Endothelial cell (in vitro differentiated cells): ENCODE measurements at regions not wholly inside any gene's neighbourhood (a gene's known extent, or its start where the extent isn't known, plus 50 kb on each side); places are given as distances from the start of the nearest gene placed in this dataset.

Source experiments
- DNase-seq: peaks from one replicate; pipeline ENCODE4 v3.0.0; 2021; ENCODE audit warnings: low spot score
- H3K27ac Mint-ChIP-seq: one replicate; pipeline ENCODE4 v1.8.0; 2021; ENCODE audit warnings: mixed read lengths, inconsistent platforms; ENCODE audit not compliant: unreplicated experiment
- H3K27me3 Mint-ChIP-seq: one replicate; pipeline ENCODE4 v1.8.0; 2021; ENCODE audit warnings: mild to moderate bottlenecking, moderate library complexity, mixed read lengths, inconsistent platforms; ENCODE audit not compliant: unreplicated experiment
- H3K36me3 Mint-ChIP-seq: one replicate; pipeline ENCODE4 v1.8.0; 2021; ENCODE audit warnings: mild to moderate bottlenecking, low read depth, mixed read lengths, inconsistent platforms; ENCODE audit not compliant: unreplicated experiment
- H3K4me1 Mint-ChIP-seq: one replicate; pipeline ENCODE4 v1.8.0; 2021; ENCODE audit warnings: mild to moderate bottlenecking, mixed read lengths, inconsistent platforms; ENCODE audit not compliant: unreplicated experiment
- H3K4me3 Mint-ChIP-seq: one replicate; pipeline ENCODE4 v1.8.0; 2021; ENCODE audit warnings: mild to moderate bottlenecking, mixed read lengths, inconsistent platforms; ENCODE audit not compliant: unreplicated experiment
- H3K9me3 Mint-ChIP-seq: one replicate; pipeline ENCODE4 v1.8.0; 2021; ENCODE audit warnings: mixed read lengths, inconsistent platforms; ENCODE audit not compliant: unreplicated experiment
- TF ChIP-seq, protein P1 (sequence below): fragments of 200-600 bp; sonication (generic); IDR thresholded peaks from one replicate; pipeline ENCODE4 v1.5.0; 2021; ENCODE audit warnings: antibody characterized with exemption; ENCODE audit not compliant: unreplicated experiment

DNA sequence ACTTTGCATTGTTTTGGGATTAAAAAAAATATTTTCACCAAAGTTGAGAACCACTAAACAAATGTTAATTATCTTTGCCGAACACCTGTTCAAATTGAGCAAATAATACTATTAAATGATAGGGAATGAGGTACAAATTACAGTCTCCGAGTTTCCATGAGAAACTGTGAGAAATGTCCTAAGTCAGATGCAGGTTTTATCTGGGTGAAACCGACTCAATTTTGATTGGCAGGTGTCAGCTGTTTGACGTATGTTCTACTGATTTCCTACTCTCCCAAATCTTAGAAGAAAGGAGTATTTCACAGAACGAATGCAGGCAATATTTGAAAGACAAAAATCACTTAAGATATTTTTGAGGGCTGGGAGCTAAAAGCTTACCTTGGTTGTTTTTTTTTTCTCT is 622.0 kb upstream of the GOT2 start:
- no peaks in the 10 kb centered on the region for H3K27me3 Mint-ChIP-seq
- H3K36me3 Mint-ChIP-seq: no peaks in the 10 kb centered on the region
- H3K27ac Mint-ChIP-seq: no peak overlapping the region
- DNase-seq: no peak
- TF ChIP-seq, protein P1, sequence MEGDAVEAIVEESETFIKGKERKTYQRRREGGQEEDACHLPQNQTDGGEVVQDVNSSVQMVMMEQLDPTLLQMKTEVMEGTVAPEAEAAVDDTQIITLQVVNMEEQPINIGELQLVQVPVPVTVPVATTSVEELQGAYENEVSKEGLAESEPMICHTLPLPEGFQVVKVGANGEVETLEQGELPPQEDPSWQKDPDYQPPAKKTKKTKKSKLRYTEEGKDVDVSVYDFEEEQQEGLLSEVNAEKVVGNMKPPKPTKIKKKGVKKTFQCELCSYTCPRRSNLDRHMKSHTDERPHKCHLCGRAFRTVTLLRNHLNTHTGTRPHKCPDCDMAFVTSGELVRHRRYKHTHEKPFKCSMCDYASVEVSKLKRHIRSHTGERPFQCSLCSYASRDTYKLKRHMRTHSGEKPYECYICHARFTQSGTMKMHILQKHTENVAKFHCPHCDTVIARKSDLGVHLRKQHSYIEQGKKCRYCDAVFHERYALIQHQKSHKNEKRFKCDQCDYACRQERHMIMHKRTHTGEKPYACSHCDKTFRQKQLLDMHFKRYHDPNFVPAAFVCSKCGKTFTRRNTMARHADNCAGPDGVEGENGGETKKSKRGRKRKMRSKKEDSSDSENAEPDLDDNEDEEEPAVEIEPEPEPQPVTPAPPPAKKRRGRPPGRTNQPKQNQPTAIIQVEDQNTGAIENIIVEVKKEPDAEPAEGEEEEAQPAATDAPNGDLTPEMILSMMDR: no peak
- H3K4me3 Mint-ChIP-seq: no peak overlapping the region
- H3K4me1 Mint-ChIP-seq: peaks cover 7% of the 10 kb centered on the region
- H3K9me3 Mint-ChIP-seq: no peaks in the 10 kb centered on the region

DNA sequence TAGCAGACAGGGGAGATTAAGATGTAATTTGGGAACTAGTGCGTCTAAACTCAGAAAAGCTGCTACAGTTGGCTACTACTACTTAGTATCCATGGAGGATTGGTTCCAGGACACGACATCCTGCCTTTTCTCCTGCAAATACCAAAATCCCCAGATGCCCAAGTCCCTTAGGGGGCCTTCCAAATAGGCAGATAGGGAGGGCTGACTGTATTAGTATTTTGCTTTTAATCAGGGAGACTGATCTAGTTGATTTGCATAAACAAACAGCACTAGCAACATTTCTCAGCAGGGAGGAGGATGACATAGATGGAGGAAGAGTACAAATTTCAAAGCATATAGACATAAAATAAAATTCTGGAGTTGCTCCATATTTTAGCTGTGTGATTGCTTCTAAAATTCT is 621.6 kb upstream of the GOT2 start:
- Mint-ChIP-seq H3K36me3 (no peaks in the 10 kb centered on the region), H3K4me3 (no peak overlapping the region), H3K27me3 (no peaks in the 10 kb centered on the region), H3K27ac (no peak overlapping the region), H3K9me3 (no peaks in the 10 kb centered on the region), H3K4me1 (peaks cover 7% of the 10 kb centered on the region)
- no peak for DNase-seq
- TF ChIP-seq, protein P1: no peak

DNA sequence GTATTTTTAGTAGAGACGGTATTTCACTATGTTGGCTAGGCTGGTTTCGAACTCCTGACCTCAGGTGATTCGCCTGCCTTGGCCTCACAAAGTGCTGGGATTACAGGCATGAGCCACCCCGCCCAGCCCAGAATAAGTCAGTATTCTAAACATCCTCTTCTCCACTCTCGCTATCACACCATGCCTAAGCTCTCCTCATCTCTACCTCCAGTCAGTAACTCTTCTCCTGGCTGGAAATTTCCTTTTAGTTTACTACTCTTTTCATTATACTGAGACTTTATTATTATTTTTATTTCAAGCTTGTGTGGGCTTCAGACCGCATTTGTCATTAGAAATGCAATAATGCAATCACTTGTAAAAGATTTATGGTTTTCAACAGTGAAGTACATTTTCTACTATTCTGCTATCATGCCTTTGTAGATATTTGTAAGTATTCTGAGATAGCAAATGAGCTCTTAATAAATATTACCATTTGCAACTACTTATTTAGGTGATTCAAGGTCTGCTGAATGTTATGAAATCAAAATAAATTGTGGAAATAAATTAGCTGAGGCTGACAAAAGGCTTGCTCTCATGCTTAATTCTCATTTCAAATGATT is 617.3 kb upstream of the GOT2 start:
- Mint-ChIP-seq H3K27me3 (peaks cover 2% of the 10 kb centered on the region), H3K4me3 (no peak overlapping the region), H3K36me3 (no peaks in the 10 kb centered on the region), H3K27ac (no peak overlapping the region), H3K4me1 (no peaks in the 10 kb centered on the region), H3K9me3 (no peaks in the 10 kb centered on the region)
- TF ChIP-seq, protein P1: no peak
- DNase-seq: no peak

DNA sequence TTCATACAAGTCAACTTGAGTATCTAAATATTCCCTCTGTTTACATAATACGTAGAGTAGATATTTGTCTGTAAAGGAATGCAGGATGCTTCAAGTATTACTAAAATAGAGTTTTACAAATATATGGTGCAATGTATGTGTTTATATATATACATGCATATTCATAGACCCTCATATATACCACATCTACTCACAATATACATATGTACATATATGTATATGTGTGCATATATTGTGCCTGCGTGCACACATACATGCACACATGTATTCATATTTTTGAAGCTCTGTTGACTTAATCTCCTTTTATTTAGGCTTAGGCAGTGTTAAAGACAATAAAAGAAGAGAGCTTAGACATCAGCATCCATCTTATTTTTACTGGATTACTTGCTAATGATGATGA is 616.6 kb upstream of the GOT2 start:
- Mint-ChIP-seq H3K4me1 (no peaks in the 10 kb centered on the region), H3K9me3 (no peaks in the 10 kb centered on the region), H3K4me3 (no peak overlapping the region), H3K27ac (no peak overlapping the region), H3K36me3 (no peaks in the 10 kb centered on the region), H3K27me3 (peaks cover 2% of the 10 kb centered on the region)
- DNase-seq: no peak
- TF ChIP-seq, protein P1: no peak

DNA sequence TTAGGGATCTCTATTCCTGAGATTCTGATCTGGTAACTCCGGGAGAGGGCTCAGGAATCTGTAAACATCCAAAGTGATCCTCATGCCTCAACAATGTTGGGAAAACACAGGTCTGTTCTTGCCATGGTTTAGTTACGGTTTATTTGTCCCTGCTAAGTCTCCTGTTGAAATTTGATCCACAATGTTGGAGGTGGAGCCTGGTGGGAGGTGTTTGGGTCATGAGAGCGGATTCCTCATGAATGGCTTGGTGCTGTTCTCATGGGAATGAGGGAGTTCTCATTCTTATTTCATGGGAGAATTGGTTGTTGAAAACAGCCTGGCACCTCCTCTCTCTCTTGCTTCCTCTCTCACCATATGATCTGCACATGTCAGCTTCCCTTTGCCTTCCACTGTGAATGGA is 608.6 kb upstream of the GOT2 start:
- H3K27me3 Mint-ChIP-seq: peaks cover 4% of the 10 kb centered on the region

More for the DNA sequence above, 608.6 kb upstream of the GOT2 start:
- Mint-ChIP-seq H3K36me3 (no peaks in the 10 kb centered on the region), H3K27ac (no peak overlapping the region), H3K4me1 (no peaks in the 10 kb centered on the region), H3K9me3 (no peaks in the 10 kb centered on the region), H3K4me3 (no peak overlapping the region)
- no peak for DNase-seq
- TF ChIP-seq, protein P1: no peak
